GM18861 (cell line): ENCODE measurements at regions not wholly inside any gene's neighbourhood (a gene's known extent, or its start where the extent isn't known, plus 50 kb on each side); places are given as distances from the start of the nearest gene placed in this dataset.
"Not testable (repeated sequence)": the region's sequence is repeated elsewhere in the genome, so short reads cannot be mapped to it uniquely, and the experiment has no call there.

Source experiments
- ATAC-seq: cut with Tn5 transposase; IDR thresholded peaks from one replicate; pipeline ENCODE4 v1.9.1; 2021; ENCODE audit not compliant: unreplicated experiment

DNA sequence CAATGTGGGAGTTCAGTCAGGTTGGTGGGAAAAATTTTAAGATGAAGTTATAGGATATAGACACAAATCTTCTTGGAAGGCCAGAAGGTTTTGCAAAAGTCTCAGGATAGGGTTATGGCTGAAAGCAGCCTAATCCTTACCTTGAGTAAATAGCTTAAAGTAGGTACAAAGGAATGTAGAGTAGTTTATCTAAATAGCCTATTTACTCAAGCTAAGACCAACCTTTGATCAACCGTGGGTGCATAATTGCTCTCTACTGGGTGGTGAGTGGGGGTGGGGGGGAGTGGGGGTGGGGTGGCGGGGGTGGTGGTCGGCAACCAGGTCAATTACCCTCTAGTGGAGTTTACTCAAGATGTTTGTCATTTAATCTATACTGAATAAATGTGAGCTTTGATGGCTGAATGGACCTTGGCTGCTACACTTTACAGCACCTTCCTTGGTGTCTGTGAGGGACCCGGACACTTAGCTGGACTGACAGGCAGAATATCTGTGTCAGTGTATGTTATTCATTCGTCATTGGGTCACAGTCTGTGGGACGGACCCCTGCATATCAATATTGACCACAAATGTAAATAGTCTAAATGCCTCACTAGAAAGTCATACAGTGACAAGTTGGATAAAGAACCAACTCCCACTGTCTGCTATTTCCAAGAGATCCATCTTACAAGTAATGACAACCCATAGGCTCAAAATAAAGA is 545.7 kb upstream of the PABPC4L start:
- no peak for ATAC-seq

DNA sequence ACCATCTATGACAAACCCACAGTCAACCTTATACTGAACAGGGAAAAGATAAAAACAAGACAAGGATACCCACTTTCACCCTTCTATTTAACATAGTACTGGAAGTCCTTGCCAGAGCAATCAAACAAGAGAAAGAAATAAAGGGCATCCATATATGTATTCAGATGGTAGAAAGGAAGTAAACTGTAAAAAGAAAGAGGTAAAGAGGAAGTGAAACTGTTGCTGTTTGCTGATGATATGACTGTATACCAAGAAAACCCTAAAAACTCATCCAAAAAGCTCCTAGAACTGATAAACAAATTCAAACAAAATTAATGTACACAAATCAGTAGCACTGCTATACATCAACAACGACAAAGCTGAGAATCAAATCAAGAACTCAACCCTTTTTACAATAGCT is 538.7 kb upstream of the PABPC4L start:
- ATAC-seq = peak; percentile 90

DNA sequence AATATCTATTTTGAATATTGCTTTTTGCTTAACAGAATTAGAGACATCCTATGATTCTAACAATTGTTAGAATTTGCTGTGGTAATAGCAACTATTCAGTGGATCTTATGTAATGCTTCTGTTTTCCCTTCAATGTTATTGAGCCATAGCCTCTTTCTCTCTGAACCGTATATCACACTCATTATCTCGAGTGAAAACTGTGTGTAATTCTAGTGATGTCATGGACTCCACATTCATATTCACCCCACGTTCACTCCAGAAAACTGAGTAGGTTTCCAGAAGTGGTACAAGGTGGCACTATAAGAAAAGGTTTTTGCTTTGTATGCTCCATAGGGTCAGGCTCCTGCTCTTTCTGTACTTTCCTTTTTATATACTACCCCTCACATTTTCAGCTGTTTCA is 534.3 kb upstream of the PABPC4L start:
- ATAC-seq = no peak

DNA sequence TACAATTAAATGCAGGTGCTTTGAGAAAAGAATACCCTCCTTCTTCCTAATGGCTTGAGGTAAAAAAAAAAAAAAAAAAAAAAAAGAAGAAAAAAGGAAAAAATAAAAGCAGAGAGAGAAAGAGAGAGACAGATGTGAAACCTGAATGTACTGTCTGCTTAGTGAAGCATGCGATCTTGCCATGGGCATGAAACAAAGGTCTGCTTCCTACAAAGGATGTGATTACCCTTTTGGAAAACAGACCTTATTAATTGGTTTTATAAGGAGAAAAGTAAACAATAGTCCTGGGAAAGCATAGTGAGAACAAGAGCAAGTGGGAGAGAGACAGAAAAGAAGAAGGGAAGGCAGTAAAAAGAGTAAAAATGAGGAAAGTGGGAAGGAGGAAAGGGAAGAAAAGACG is 526.1 kb upstream of the PABPC4L start:
- no peak for ATAC-seq

DNA sequence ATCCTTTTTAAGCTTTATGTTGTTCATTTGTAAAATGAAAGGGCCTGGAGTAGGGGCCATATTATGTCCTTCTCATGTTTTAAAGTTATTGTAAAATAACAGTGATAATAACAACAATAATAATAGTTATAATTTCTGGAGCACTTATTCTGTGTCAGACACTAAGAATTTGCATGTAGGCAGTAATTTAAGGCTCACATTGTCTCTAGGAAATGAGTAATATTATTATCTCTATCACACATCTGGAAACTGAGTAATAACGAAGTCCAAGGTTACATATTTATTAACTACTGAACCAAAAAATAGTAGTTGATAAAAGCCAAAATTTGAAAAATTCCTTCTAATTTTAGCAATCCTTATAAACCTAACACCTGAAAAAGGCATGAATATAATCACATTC is 520.7 kb upstream of the PABPC4L start:
- ATAC-seq = no peak

DNA sequence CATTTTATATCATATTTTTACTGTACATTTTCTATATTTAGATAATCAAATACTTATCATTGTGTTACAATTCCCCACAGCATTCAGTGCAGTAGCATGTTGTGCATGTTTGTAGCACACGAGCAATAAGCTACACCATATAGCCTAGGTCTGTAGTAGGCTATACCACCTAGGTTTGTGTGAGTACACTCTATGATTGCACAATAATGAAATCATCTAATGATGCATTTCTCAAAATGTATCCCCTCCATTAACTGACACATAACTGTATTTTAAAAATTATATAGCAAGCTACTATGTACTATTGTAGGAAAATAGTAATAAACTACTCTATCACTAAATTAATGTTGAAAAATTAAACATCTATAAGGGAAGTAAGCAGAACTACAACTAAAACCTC is 518.4 kb upstream of the PABPC4L start:
- ATAC-seq = no peak

DNA sequence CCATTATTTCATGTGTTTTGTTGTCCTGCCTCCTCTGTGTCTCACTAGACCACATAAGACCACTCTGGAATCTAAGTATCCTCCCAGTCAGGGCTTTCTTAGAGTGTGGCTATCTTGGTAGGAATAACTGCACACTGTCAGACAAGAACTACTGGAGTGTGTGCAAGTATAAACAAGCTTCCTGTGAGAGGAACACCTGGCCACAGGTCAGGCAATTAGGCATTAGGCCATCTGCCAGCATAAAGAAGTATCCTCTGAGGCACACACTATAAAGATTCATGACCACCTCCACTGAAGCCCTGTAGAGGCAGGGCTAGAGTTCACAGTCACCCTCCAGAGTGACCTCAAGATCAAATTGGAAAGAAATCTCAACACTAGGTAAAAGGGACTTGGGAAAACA is 507.0 kb upstream of the PABPC4L start:
- ATAC-seq = no peak

DNA sequence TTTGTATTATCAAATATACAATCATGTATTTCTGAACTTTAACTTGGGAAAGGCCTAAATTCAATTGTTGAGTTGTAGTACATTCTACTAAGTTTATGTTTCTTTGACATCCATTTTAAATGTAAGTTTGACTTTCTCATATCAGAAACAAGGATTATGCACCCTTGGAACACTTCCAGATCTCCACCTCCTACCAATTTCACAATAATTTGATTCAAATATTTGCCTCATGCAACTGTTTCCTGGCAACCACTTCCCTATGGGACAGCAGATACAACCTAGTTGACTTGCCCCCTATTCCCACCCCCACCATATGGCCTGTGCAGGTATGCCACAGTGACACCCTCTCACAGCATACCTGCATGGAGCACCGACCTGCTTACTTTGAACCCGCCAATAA is 506.4 kb upstream of the PABPC4L start:
- no peak for ATAC-seq

DNA sequence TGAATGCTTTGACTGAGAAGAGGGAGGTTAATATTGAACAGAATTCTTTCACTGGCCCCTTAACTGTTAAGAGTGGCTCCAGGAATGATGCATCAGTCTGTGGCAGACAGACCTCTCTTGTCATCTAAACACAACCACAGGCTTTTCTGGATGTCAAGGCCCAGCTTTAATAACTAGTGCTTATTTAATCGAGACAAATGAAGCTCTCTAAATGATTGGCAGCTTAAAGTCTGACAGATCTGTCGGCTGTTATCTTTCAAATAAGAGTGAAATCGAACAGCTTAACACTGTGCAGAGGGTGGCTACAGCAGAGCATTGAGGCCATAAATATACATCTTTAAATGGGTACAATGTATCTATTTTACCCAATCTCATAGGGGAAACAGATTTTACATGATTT is 500.8 kb upstream of the PABPC4L start:
- no peak for ATAC-seq

DNA sequence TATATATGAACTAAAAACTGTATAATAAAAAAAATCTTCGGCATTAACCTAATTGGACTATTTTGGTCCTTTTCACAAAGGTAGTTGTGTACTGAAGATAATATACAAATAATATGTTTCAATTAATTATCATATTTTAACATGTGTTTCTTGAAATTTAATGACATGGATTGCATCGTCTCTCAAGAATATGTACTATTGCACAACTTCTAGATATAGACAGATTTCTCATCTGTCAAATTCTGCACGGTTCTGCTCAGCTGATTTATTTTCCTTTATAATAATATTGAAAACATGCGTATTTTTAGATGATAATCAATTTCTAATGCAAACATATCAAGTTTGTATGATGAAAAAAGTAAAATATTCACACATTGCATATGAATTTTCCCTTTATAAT is 498.7 kb upstream of the PABPC4L start:
- ATAC-seq = no peak

DNA sequence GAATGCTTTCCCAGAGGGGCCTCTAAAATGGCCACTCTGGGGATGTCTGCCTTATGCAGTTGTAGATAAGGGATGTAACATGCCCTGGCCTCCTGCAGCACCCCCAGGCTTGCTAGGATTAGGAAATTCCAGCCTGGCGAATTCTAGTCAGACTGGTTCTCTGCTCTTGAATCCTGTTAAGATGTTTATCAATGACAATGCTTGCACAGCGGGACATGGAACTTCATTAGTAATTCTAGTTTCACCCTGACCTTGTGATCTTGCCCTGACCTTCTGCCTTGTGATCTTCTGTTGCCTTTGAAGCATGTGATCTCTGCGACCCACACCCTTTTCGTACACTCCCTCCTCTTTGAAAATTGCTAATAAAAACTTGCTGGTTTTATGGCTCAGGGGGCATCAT is 497.2 kb upstream of the PABPC4L start:
- not testable (repeated sequence) for ATAC-seq

DNA sequence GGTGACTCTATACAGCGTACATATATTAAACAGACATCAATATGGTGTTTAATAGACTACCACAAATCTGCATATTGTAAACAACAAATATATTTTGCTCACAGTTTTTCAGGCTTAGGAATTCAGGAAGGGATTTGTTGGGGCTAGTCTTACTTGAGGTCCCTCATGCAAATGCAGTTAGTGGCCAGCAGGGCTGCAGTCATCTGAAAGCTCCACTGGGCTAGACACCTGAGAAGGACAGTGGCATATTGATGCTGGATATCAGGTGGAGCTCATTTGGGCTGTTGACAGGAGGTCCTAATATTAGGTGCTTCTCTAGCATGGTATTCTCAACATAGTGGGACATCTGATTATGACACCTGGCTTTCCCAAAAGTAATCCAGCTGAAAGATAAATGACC is 493.8 kb upstream of the PABPC4L start:
- no peak for ATAC-seq

DNA sequence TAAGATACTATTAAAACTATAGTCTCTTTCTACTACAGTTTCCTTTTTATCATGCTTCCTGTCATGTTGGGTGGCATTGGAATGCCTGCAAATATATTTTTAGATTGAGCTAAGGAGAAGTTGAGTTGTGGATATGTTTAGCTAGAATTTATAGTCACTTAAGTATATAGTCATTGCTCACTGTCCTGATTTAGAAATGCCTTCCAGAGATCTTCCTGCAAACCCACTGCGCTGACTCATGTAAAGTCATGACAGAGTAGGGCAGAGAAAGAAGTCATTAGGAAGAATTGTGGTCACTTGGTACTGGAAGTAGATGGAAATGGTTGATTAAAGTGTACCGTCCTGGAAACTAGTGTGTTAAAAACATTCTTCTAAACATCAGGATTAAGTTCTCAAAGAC is 490.3 kb upstream of the PABPC4L start:
- ATAC-seq = no peak

DNA sequence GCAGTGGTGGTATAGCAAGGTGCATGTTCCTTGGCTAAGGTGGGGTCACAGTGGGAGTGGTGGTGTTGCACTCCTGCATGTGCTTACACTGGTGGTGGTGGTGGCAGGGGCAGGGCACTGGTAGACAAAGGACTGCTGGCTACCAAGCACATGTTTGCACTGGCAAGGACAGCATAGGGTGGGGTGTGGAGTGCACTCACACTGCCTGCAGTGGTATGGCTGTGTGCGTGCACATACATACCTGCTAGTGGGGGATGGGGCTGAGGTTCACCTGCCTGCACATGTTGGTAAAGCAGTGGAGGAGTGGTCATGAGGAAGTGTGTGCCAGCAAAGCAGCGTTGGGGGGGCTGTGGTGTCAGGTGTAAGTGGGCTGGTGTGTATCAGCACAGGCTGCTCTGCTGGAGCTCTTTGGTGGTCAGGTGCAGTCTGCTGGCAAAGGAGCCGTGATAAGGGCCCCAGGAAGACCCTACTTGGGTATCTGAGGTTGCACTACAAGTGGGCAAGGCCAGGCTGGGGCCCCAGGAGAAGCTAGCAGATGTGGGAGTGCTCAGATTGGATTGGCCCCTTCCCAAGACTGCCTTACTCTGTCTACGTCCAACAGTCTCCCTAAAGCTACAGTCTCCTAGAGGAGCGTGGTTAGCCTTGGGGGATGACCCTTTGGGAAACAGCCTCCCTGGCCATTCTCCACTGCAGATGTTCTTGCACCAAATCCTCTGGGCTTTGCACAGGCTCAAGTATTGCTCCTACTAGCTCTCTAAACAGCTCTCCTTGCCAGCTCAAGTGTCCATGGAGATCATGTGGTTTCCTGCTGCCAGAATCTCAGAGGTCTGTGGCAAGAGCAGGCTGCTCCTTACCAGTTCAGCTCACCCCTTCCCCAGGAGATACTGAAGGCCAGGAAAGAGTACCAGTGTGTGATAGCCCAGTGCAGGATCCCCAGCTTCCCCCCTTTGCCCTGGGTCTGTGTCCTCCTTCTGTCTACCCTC is 486.3 kb upstream of the PABPC4L start:
- no peak for ATAC-seq

DNA sequence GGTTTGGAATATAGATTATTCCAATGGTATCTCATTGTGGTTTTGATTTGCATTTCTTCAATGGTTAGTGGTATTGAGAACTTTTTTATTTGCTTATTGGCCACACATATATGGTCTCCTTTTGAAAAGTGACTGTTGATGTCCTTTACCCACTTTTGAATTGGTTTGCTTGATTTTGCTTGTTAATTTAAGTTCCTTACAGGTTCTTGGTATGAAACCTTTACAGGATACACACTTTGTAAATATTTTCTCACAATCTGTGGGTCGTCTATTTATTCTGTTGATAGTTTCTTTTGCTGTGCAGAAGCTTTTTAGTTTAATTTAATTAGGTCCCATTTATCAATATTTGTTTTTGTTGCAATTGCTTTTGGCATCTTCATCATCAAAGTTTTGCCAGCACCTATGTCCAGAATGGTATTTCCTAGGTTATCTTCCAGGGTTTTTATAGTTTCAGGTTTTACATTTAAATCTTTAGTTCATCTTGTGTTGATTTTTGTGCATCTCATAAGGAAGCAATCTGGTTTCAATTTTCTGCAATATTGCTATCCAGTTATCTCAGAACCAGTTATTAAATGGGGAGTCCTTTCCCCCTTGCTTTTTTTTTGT is 475.7 kb upstream of the PABPC4L start:
- ATAC-seq = no peak

DNA sequence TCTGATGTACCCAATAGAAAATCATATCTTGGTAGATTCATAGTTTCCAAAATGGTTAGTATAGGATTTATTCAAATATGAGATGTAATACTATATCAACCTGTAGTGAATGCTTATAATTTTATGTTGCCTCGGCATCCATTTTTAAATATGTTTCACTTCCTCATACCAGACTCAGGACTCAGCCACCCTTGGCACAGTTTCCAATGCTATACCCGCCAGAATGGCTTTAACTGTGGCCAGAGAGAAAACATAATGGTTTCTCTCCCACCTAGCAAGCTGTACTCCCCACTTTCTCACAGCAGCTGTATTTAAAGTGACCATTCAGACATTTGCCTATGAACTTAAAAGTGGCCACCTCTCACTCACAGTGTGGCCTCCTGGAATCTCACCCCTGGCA is 466.6 kb upstream of the PABPC4L start:
- ATAC-seq = no peak

DNA sequence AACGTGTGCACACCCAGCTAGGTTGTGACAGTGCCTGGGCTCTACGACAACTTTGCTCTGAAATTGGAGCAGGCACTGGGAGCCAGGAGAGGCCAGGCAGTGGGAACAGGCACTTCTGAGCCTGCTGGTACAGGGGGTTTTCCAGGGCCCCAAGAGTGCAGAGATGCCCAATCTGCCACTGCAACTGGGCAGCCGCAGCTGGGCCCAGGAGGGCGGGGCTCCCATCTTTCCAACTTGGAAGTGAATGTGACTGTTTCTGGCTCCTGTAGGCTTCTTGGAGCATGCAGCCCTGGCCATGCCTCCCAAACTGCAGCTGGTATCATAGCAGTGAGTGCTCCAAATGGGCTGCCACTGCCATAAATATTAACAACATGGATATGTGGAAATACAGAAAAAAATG is 465.1 kb upstream of the PABPC4L start:
- ATAC-seq = no peak

DNA sequence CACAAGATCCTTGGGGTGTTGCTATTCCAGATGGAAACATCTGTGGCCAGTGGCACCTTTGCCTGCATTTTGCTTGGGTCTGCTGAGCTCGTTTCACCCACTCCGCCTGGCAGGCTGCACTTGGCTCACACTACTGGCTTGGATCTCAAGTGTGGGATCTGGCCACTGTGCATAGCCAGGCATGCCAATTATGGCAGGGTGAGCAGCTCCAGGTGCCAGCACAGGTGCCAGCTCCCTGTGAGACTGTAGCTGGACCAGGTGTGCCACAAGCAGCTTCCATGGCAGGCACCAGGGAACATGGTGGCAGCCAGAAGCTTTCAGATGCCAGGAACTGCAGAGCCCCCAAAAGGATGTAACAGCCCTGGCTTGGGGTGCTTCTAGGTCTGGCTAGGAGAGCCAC is 463.8 kb upstream of the PABPC4L start:
- no peak for ATAC-seq

DNA sequence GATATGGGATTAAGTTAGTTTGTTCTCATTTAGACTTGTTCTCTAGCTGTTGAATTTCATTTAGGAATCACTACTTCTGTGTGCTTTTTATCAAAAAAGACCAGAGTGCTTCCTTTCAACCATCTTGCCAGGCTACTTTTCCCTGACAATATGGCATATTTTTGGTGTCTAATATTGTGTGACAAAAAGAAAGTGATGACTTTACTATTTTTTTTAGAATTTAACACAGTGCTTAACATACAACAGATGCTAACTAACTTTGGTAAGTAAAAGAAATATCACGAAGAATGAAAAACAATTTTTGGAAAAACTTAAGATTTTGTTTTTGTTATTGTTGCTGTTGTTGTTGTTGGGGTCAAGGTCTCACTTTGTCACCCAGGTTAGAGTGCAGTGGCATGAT is 462.2 kb upstream of the PABPC4L start:
- no peak for ATAC-seq

DNA sequence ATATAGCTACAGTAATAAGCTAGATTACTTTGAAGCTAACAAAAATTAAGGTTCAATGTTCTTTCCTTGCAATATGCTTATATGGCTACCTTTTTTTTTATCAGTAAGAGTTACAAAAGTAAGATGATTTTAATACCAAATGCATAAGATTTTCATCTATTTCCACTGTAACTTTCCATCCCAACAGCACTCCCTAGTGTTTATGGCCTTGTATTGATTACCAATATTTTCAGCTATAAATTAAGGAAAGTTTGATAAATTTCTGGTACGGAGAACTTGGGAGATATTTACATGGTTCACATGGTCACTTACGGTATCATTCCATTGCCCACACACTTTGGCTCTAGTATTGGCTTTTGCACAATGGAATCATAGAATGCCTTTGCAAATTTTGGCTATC is 448.9 kb upstream of the PABPC4L start:
- ATAC-seq = no peak

DNA sequence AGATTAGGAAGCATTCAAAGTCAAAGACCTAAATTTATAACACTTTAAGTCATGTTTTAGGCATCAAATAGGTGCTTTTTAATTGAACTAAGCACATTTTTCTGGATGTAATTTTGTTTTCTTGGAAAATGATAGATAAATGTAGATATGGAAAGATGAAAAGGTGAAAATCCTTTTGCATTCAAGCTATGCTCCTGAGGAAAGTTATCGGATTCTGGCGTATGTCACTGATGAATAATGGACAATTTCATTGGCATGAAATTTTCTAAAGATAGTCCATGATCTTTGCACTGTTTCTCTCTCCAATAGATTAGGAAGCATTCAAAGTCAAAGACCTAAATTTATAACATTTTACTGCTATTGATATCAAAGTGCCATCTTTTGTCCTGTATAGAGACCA is 444.2 kb upstream of the PABPC4L start:
- ATAC-seq = no peak
